GM18861 (cell line): ENCODE measurements at regions not wholly inside any gene's neighbourhood (a gene's known extent, or its start where the extent isn't known, plus 50 kb on each side); places are given as distances from the start of the nearest gene placed in this dataset.

Experiments
- ATAC-seq: cut with Tn5 transposase; IDR thresholded peaks from one replicate; pipeline ENCODE4 v1.9.1; 2021; ENCODE audit not compliant: unreplicated experiment

DNA sequence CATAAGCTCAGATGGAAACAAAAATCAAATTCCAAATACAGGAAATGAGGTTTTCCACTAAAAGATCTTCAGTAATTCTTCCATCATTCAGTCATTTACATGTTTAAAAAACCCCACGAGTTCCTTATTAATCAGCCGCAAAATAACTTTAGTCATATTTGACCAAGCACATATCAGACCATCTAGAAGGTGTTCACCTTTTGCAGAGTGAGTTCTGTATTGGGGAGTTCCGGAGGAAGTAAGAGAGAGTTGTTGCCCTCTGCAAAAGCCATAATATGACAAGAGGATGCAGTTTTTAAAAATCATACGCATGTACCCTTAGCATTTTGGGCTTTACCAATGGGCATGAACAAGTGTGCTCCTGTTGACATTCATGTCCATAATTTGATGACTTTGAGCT lies 61.6 kb downstream of the CCR1 start:
- no peak for ATAC-seq

- ATAC-seq: no peak
Observed at GRCh38 chr3:46146021-46146420, 62.1 kb downstream of the CCR1 start.

DNA sequence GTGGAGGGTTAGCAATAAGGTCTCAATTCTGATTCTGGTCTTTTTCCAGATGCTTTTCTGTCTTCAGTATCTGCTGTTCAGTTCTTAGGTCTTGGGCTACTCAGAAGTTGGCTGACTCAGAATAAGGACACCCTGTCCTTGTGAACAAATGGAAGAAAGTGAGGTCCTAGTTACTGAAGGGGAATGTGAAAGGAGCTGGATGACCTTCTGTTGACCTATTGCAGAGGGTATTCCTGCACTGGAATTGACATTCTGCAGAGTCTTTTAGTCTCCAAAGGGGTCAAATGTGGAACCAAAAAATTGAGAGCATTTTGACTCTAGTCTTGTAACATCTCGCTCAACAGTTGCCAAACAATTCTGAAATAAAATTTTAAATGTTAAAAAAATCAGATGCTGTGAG lies 63.0 kb downstream of the CCR1 start:
- ATAC-seq: no peak

GRCh38 chr3:46143951-46144473 lies 64.1 kb downstream of the CCR1 start:
- ATAC-seq: no peak

- no peak for ATAC-seq
Observed at GRCh38 chr3:46141813-46142212, 66.3 kb downstream of the CCR1 start.

DNA sequence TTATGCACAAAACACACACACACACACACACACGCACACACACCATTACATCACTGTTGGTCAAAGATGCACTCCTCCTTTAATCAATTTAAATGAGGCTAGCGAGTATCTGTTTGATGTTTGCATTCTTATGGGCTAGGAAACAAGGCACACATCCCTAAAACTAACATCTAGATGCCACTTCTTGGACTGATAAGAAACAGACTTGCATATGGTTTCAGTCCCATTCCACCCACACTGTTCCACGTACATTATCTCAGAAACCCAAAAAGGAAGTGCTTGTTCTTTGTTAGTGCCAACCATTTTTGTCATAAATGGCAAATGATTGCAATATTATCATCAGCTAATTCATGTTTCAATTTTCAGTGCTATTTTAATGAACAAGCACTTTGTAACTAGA lies 69.5 kb downstream of the CCR1 start:
- ATAC-seq: no peak

- ATAC-seq: no peak
Observed at GRCh38 chr3:46135475-46135874, 72.6 kb downstream of the CCR1 start.

DNA sequence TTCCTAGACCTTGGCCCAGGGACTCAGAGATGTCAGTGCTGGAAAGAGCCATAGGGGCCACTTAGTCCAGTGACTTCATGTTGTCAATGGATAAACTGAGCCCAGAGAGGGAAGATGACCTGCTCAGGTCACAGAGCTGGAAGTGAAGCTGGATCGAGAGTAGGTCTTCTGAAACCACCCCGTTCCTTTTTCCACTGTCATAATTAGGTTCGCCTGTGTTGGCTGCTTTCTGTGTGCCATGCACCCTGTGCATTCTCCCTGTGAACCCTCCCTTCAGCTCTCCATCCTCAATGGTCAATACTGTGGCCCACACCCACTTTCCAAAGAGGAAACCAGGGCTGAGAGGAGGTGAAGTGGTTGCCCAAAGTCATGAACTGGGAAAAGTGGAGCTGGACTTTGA lies 74.8 kb downstream of the CCR1 start:
- ATAC-seq: no peak

DNA sequence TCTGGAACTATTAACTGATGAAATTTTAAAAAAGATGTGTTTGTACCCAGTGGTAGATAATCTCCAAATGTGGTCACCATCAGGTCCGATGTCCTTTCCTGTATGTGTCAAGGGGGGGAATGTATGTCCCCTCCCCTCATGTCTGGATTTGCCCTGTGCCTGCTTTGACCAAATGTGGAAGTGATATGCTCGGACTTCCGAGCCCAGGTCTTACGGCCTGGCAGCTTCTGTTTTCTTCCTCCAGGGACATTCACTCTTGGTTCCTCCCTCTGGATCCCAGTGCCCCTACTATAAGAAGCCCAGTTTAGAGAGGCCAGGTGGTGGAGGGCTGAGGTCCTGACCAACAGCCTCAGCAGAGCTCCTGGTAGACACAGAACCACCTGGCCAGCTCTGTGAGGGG lies 75.5 kb downstream of the CCR1 start:
- ATAC-seq: no peak

- no peak for ATAC-seq
Observed at GRCh38 chr3:46131884-46132450, 76.1 kb downstream of the CCR1 start.

- no peak for ATAC-seq
Observed at GRCh38 chr3:46130631-46131310, 77.3 kb downstream of the CCR1 start.

- ATAC-seq: no peak
Observed at GRCh38 chr3:46129588-46130272, 78.4 kb downstream of the CCR1 start.

- ATAC-seq: no peak
Observed at GRCh38 chr3:46127503-46127902, 80.6 kb downstream of the CCR1 start.

DNA sequence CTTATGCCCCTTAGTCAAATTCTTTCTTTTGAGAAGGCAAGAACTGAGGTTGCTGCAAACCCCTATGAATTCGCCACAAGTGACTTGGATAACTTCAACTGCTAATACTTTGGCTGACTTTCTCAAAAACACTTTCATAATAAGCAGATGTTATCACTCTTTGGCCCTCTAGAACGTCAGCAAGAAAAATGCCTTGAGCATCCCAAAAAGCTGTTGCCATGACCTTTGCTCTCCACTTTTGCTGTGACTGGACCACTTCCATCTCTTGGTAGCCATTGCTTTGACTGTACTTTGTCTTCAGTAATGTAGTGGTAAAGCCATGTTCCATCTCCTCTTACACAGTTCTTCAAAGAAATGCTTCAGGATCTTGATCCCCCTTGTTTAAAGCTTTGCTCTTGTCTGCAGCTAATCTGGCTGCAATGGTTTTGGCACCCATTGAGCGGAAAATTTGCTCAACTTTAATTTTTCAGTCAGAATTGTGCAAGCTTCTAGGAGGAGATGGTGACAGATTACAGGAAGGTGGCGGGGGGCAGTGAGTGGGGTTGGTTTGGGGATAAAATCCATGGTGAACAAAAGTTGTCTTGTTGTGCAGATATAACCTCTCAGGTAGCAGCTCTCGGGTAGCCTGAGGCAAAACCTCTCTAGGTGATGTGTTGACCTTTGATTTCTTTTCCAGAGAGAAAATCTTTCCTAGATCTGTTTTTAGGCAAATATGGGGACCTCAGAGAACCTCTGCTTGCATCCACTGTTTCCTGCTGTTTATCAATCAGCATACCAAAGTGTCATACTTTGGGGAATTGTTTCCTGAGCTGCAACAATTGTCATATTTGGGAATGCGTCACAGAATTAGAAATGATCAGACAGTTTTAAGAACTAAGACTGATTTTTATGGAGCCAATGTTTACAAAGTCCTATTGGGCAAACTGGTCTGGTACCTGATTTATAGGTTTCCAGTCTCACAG lies 83.6 kb downstream of the CCR1 start:
- ATAC-seq: no peak

- ATAC-seq: no peak
Observed at GRCh38 chr3:46123646-46124045, 84.5 kb downstream of the CCR1 start.

GRCh38 chr3:46122091-46122490 lies 86.0 kb downstream of the CCR1 start:
- ATAC-seq: no peak

DNA sequence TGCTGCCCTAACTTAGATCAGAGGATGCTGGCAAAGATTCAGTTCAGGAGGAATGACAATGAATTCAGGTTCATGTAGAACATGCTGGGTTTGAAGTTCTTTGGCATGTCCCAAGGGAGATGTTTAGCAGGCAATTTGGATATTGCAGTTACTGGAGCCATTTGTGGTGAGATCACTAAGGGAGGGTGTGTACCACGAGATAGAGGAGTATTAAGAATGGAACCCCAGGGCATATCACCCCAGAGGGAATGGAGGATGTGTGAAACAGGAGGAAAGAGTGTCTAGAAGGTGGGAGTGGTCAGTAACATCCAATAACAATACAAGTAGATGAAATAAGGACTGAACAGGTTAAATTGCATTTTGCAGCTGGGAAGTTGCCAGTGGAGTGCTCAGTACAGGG lies 87.1 kb downstream of the CCR1 start:
- no peak for ATAC-seq

DNA sequence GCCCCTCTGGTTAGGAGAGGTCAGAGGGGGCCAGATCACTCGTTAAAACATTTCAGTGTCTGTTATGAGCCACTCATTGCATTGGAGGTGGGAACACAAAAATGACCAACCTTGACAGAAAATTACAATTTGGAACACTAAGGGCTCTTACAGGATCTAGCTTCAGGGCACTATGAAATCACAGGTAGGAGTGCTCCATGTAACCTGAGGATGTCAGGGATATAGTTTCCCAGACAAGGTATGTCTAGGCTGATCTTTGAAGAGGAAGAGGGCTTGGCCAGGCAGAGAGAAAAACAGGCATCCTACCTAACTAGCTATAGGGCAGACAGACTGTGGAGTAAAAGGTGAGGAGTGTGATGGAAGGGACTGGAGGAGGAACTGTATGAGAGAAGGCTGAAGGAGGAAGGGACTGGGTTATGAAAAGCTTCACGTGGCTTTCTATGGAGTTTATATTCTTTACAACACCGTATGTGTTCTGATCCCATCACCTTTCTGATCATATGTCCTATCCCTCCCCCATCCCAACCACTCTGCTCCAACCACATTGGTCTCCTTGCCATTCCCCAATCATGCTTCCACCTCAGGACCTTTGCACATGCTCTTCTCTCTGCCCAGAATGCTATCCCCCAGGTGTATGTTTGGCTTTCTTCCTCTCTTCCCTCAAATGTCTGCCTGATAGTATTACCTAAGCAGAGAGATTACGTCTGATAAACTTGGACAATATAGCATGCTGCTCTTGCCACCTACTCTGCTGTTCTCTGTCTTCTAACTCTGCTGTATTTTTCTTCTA lies 88.2 kb downstream of the CCR1 start:
- ATAC-seq: no peak

- ATAC-seq: no peak
Observed at GRCh38 chr3:46119253-46119652, 88.9 kb downstream of the CCR1 start.

GRCh38 chr3:46116996-46117395 lies 89.7 kb upstream of the XCR1 start:
- ATAC-seq: no peak
